ENCODE measurements at regions not wholly inside any gene's neighbourhood (a gene's known extent, or its start where the extent isn't known, plus 50 kb on each side); places are given as distances from the start of the nearest gene placed in this dataset.

DNA sequence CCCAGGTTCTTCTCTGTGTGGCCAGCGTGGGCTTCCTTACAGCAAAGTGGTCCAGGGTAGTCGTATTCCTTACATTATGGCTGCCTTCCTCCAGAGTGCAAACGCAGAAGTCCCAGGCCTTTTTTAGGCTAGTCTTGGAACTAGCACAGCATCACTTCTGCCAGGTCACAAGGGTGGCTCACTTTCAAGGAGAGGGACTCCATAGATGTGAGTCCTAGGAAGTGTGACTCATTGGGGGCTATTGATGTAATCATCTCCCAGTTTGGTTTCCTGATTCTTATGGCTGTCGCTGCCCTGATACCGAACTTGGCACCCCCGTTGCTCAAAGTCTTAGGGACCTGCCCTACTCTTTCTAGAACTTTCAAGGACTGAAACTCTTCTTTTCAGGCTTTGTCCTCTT is 140.0 kb downstream of the DCK start:
- Mint-ChIP-seq H3K27ac (no peak overlapping the region), H3K4me3 (no peak overlapping the region), H3K27me3 (no peaks in the 10 kb centered on the region), H3K36me3 (no peaks in the 10 kb centered on the region), H3K9me3 (no peaks in the 10 kb centered on the region), H3K4me1 (no peaks in the 10 kb centered on the region)
- no peak for ATAC-seq (replicated peaks)
- no peak for DNase-seq

DNA sequence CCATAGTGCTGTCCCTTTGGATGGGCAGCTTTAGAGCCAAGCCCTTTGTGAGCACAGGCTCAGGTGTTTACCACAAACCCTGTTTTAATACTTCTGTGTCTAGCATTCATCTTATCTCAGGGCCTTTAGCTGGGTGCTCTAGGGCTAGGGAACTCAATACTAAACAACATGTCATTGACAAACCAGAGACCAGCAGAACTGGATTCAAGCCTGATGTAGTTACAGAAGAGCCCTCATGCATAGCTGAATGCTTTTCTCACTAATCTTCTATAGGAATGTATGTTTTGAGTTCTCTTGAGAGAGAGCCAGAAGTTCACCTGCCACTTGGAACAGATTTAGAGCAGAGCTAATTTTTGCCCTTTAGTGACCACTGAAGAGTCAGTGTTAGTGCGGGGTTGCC is 142.6 kb downstream of the DCK start:
- ATAC-seq (replicated peaks): no peak
- Mint-ChIP-seq H3K9me3 (no peaks in the 10 kb centered on the region), H3K36me3 (no peaks in the 10 kb centered on the region), H3K4me1 (no peaks in the 10 kb centered on the region), H3K27me3 (peaks cover 4 to 6% of the 10 kb centered on the region in 2 donors), H3K4me3 (no peak overlapping the region), H3K27ac (no peak overlapping the region)
- DNase-seq: no peak

DNA sequence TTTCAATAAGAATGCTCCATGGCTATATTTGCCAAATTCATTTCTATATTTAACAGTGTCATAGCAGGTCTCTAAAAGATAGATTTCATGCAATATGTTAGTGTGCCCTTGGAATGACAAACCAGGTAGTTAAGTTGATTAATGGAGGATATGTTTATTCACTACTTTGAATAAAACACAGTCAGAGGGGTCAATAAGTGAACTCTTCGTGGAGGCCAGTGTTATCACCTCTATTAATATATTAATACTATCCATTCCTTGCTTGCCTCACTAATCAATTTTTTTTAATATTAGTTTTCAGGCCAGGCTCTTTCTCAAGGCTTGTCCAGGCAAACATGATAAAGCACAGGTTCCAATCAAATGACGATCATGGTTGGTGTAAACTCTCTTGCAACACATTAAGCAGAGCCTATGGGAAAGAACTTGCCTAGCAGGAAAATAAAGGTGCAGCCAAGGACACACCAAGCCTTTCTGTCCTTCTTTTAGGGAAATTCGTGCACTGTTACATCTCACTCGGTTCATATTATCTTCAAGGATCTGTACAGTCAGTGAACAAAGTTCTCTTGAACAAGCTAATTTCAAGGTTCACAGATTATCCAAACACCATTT is 144.7 kb downstream of the DCK start:
- H3K27me3 Mint-ChIP-seq: peaks cover 6 to 7% of the 10 kb centered on the region in 2 donors
- no peak overlapping the region for H3K27ac Mint-ChIP-seq
- H3K9me3 Mint-ChIP-seq: no peaks in the 10 kb centered on the region
- DNase-seq (no peak), ATAC-seq (replicated peaks) (no peak)
- H3K4me3 Mint-ChIP-seq: no peak overlapping the region
- H3K36me3 Mint-ChIP-seq: no peaks in the 10 kb centered on the region
- H3K4me1 Mint-ChIP-seq: peaks cover 0 to 2% of the 10 kb centered on the region in 2 donors

DNA sequence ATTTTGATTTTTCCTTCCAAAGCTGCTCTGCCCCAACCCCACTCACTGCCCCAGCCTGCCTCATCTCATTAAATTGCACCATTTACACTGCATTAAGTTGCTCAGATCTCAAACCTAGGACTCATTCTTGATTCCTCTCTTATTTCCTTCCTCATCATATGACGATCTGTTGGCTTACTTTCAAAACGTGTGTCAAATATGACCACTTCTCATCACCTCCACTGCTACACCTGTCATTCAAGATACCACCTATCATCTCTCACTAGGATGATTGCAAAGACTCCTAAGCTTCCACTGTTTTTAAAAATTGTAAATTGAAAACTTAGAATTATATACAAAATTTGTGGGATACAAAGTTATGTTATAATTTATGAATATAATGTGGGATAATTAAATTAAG is 147.1 kb downstream of the DCK start:
- peaks cover 0 to 2% of the 10 kb centered on the region in 2 donors for H3K4me1 Mint-ChIP-seq
- no peak for DNase-seq
- H3K36me3 Mint-ChIP-seq: no peaks in the 10 kb centered on the region
- H3K9me3 Mint-ChIP-seq: peaks cover 0 to 1% of the 10 kb centered on the region in 2 donors
- H3K4me3 Mint-ChIP-seq: no peak overlapping the region
- H3K27me3 Mint-ChIP-seq: peaks cover 9 to 13% of the 10 kb centered on the region in 2 donors
- ATAC-seq (replicated peaks): no peak
- no peak overlapping the region for H3K27ac Mint-ChIP-seq

DNA sequence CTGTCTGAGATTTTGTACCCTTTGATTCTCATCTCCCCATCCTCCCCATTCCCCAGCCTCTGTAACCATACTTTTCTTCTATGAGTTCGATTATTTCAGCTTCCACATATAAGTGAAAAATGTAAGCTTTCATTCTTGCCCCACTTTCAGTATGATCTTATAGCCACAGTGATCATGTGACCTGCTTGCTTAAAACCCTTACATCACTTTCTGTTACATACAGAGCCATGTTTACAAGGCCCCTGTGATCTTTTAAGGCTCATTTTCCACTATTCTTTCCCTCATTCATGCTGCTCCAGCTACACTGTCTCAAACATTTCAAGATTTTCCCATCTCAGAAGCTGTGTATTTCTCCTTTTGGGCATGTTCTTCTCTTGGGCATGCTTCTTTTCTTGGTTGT is 147.7 kb downstream of the DCK start:
- Mint-ChIP-seq H3K27me3 (peaks cover 12 to 18% of the 10 kb centered on the region in 2 donors), H3K9me3 (peaks cover 0 to 1% of the 10 kb centered on the region in 2 donors)
- no peak for ATAC-seq (replicated peaks)

DNA sequence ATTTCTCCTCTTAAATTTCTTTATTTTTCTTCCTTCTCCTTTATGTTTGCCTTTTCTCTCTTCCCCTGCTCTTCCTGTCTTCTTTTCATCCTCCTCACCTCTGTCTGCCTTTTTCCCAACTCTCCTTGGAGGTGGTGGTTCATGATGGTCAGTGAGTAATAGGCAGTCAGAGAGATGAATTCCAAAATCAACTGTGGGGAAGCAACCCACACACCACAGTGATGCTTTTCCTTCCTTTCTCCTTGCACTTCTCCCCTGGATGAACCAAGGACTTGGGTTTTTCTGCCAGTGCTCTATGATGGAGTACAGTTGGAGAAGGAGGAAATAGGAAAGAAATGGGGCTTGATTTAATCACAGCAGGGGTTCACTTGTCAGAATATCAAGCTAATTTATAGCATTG is 153.8 kb downstream of the DCK start:
- peaks cover 0 to 2% of the 10 kb centered on the region in 2 donors for H3K36me3 Mint-ChIP-seq
- ATAC-seq (replicated peaks) (no peak), DNase-seq (no peak)
- no peaks in the 10 kb centered on the region for H3K4me1 Mint-ChIP-seq
- H3K27ac Mint-ChIP-seq: no peak overlapping the region
- H3K9me3 Mint-ChIP-seq: peaks cover 4 to 8% of the 10 kb centered on the region in 2 donors
- H3K27me3 Mint-ChIP-seq: peaks cover 12 to 18% of the 10 kb centered on the region in 2 donors
- no peak overlapping the region for H3K4me3 Mint-ChIP-seq

More for the DNA sequence above, 147.7 kb downstream of the DCK start:
- H3K36me3 Mint-ChIP-seq: no peaks in the 10 kb centered on the region
- no peak overlapping the region for H3K4me3 Mint-ChIP-seq
- peaks cover 0 to 2% of the 10 kb centered on the region in 2 donors for H3K4me1 Mint-ChIP-seq
- no peak for DNase-seq
- H3K27ac Mint-ChIP-seq: no peak overlapping the region

DNA sequence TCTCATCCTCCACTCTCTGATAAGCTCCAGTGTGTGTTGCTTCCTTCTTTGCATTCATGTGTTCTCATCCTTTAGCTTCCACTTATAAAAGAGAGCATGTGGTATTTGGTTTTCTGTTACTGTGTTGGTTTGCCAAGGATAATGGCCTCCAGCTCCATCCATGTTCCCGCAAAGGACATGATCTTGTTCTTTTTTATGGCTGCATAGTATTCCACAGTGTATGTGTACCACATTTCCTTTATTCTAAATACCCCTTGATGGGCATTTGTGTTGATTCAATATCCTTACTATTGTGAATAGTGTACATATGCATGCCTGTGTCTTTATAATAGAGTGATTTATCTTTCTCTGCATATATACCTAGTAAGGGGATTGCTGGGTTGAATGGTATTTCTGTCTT is 155.1 kb downstream of the DCK start:
- ATAC-seq (replicated peaks) (no peak), DNase-seq (no peak)
- Mint-ChIP-seq H3K27ac (no peak overlapping the region), H3K4me3 (no peak overlapping the region), H3K27me3 (peaks cover 12 to 18% of the 10 kb centered on the region in 2 donors), H3K9me3 (peaks cover 4 to 8% of the 10 kb centered on the region in 2 donors), H3K4me1 (no peaks in the 10 kb centered on the region), H3K36me3 (peaks cover 0 to 2% of the 10 kb centered on the region in 2 donors)

DNA sequence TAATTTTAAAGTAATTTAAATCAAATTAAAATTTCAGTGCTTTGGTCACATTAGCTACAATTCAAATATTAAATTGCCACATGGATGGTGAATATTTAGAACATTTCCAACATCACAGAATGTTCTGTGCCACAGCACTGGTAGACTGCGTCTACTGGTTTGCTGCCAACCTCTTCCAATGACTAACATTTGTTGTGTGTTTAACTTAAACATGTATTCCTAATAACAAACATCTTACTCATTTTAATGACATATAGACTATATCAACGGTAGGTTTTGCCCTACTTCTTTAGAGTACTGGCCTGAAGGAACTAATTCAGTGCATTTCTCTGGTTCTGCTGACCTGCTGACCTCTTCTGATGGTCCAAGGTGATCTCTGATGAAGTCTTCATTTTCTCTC is 157.6 kb downstream of the DCK start:
- DNase-seq (no peak), ATAC-seq (replicated peaks) (no peak)
- no peaks in the 10 kb centered on the region for H3K4me1 Mint-ChIP-seq
- no peak overlapping the region for H3K4me3 Mint-ChIP-seq
- H3K27ac Mint-ChIP-seq: no peak overlapping the region
- peaks cover 0 to 2% of the 10 kb centered on the region in 2 donors for H3K36me3 Mint-ChIP-seq
- H3K27me3 Mint-ChIP-seq: peaks cover 0 to 21% of the 10 kb centered on the region in 2 donors
- H3K9me3 Mint-ChIP-seq: peaks cover 3 to 8% of the 10 kb centered on the region in 2 donors

DNA sequence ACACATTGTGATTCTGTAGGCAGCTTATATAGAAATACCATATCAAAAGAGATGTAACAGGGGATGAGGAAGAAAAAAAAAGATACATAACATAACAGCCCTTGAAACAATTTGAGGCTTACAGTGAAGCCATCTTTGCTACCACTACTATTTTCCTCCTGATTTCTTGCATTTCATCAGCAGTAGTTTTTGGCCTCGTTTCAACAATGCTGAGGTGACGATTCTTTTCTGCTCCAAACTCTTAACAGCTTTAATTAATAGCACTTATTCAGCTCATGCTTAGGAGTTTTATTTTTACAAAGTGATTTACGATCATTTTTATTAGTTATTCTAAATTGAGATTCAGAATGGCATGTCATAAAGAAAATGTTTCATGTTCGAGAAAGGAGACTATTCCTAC is 163.2 kb downstream of the DCK start:
- H3K36me3 Mint-ChIP-seq: no peaks in the 10 kb centered on the region
- H3K4me1 Mint-ChIP-seq: no peaks in the 10 kb centered on the region
- no peak overlapping the region for H3K4me3 Mint-ChIP-seq
- DNase-seq: no peak
- H3K27ac Mint-ChIP-seq: no peak overlapping the region
- ATAC-seq (replicated peaks): no peak
- H3K9me3 Mint-ChIP-seq: no peaks in the 10 kb centered on the region
- peaks cover 11 to 15% of the 10 kb centered on the region in 2 donors for H3K27me3 Mint-ChIP-seq

DNA sequence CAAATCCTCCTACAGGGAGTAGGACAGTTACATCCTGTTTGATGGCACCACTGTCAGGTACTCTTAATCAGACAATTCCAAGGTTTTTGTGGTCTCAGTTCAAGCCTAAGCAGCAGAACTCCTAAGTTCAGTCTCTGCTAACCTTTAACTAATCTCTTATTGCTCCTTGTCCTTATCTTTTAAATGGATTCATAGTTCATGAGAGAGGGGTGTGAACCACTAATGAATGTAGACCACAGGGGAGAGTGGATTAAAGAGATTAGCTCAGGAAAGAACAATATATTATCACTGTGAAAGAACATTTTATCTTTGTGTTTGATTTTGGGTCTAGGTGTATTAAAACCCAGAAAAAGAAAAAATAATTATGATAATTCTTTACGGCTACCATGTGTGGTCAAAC is 168.9 kb downstream of the DCK start:
- no peak for DNase-seq
- no peaks in the 10 kb centered on the region for H3K36me3 Mint-ChIP-seq
- peaks cover 11% of the 10 kb centered on the region in 2 donors for H3K27me3 Mint-ChIP-seq
- ATAC-seq (replicated peaks): no peak
- no peaks in the 10 kb centered on the region for H3K4me1 Mint-ChIP-seq
- no peaks in the 10 kb centered on the region for H3K9me3 Mint-ChIP-seq
- H3K4me3 Mint-ChIP-seq: no peak overlapping the region
- no peak overlapping the region for H3K27ac Mint-ChIP-seq

DNA sequence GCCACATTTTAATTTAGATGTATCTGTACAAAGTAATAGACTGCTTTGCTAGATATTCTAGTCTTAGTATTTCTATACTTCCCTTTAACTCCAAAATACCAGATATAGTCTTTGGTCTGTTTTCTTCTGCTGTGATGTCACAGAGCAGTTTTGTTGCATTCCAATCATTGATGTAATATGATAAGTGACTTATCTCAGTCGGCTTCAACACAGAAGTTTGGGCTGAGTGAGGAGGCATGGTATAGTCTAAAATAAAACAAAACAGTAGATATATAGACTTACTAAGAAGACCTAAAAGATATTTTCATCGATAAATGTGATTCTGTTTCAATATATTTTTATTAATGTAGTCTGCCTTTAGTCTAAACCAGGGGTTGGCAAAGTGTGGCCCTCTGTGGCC is 169.9 kb downstream of the DCK start:
- Mint-ChIP-seq H3K27ac (no peak overlapping the region), H3K4me1 (no peaks in the 10 kb centered on the region), H3K9me3 (no peaks in the 10 kb centered on the region), H3K36me3 (no peaks in the 10 kb centered on the region), H3K27me3 (peaks cover 11% of the 10 kb centered on the region in 2 donors), H3K4me3 (no peak overlapping the region)
- ATAC-seq (replicated peaks): no peak
- no peak for DNase-seq

DNA sequence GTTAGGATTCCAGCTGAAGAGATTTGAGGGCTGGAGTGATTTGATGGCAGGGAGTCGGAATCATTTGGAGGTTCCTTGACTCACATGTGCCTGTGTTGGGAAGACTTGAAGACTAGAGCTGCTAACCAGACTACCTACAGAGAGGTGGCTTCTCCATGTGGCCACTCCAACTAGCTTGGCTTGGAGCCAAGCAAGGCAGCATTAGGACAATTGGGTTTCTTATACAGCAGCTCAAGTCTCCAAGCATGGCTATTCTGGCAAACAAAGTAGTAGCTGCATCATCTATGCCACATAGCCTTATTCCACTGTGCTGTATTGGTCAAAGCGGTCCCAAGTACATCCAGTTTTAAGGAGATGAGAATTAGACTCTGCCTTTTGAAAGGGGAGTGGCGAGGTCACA is 171.7 kb upstream of the SLC4A4 start:
- no peaks in the 10 kb centered on the region for H3K4me1 Mint-ChIP-seq
- no peaks in the 10 kb centered on the region for H3K36me3 Mint-ChIP-seq
- H3K27ac Mint-ChIP-seq: no peak overlapping the region
- no peak overlapping the region for H3K4me3 Mint-ChIP-seq
- no peak for DNase-seq
- no peaks in the 10 kb centered on the region for H3K9me3 Mint-ChIP-seq
- no peak for ATAC-seq (replicated peaks)
- H3K27me3 Mint-ChIP-seq: peaks cover 0 to 14% of the 10 kb centered on the region in 2 donors

DNA sequence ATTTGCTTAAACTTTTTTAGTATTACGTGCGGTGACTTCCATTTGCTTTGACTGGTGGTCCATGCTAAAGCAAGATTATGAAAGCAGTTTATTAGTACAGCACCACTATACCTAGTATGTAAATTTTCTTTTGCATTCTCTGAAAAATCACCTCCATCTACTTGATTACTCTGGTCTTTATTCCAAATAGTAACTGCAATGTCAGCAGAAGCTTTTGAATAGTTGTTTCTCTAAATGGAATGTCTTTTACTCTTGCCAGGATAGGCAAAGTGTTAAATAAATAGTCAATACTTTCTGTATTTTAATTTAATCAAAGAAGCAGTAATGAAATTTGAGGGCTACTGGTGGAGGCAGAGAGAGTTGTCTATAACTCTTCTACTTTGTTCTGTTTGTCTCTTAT is 167.2 kb upstream of the SLC4A4 start:
- Mint-ChIP-seq H3K36me3 (no peaks in the 10 kb centered on the region), H3K4me3 (no peak overlapping the region), H3K9me3 (peaks cover 0 to 3% of the 10 kb centered on the region in 2 donors), H3K27ac (no peak overlapping the region), H3K27me3 (peaks cover 11 to 15% of the 10 kb centered on the region in 2 donors), H3K4me1 (no peaks in the 10 kb centered on the region)
- ATAC-seq (replicated peaks) (no peak), DNase-seq (no peak)

DNA sequence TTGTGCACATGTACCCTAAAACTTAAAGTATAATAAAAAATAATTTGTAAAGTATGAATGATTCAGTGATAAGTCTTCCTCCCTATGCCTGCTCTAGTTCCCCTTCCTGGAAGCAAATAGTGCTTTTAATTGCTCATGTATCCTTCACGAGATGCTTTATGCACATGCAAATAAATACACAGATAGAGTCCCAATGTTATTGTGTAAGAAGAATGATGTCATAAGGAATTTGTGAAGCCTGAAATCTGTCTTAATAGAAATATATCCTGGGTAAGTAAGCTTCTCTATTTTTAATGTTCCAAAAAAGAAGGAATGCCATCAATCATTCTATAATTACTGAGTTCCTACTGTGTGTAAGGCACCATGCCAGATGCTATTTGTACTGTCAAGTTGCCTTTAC is 157.5 kb upstream of the SLC4A4 start:
- Mint-ChIP-seq H3K27me3 (peaks cover 15 to 16% of the 10 kb centered on the region in 2 donors), H3K4me1 (peaks cover 5 to 10% of the 10 kb centered on the region in 2 donors), H3K27ac (no peak overlapping the region), H3K9me3 (peaks cover 0 to under 1% of the 10 kb centered on the region in 2 donors), H3K36me3 (no peaks in the 10 kb centered on the region), H3K4me3 (no peak overlapping the region)
- no peak for DNase-seq
- ATAC-seq (replicated peaks): no peak

DNA sequence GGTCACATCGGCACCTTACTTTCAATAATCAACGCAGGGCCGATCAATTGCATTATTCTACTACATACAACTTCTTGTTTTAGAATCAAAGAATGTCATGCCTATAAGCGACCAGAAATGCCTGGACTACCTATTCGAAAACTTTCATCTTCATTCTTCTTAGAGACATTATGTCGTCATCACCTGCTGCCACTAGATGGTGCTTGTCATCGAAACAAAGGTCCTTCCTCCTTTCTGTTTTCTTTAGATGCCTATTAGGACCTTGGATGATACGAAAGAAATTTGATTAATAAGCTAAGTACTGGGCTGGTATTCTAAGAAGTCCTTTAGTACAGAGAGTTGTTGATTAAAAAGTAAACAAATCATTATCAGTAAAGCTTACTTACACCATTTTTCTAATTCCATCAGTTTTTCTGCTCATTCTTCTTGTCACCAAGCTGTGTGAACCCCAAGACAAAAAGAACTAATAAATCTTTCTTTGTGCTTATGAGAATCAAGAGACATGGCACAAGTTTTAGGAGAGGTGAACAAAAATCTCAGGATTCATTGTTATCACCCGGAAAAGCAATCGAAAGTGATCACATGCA is 154.5 kb upstream of the SLC4A4 start:
- Mint-ChIP-seq H3K4me3 (no peak overlapping the region), H3K27me3 (peaks cover 18 to 29% of the 10 kb centered on the region in 2 donors)

More for the DNA sequence above, 154.5 kb upstream of the SLC4A4 start:
- ATAC-seq (replicated peaks): peak; percentile 43 to 57
- Mint-ChIP-seq H3K4me1 (peaks cover 13 to 24% of the 10 kb centered on the region in 2 donors), H3K27ac (no peak overlapping the region), H3K36me3 (no peaks in the 10 kb centered on the region), H3K9me3 (no peaks in the 10 kb centered on the region)
- DNase-seq: peak; percentile 13
